CD4-positive, CD25-positive, alpha-beta regulatory T cell (primary cell): ENCODE measurements at regions not wholly inside any gene's neighbourhood (a gene's known extent, or its start where the extent isn't known, plus 50 kb on each side); places are given as distances from the start of the nearest gene placed in this dataset.

ENCODE experiments used
- ATAC-seq, 2 donors: fragments of 150-1000 bp; cut with Tn5 transposase; one replicate each; pipeline ENCODE4 v1.10.0; 2021; ENCODE audit warnings: low read depth in 2 of 2, moderate number of reproducible peaks in 2 of 2, moderate library complexity in 1 of 2
- DNase-seq, 3 donors: peaks; one replicate each; pipeline versions ENCODE4 v3.0.0 to v3.0.0-alpha.2; 2012 to 2022; ENCODE audit warnings: mixed read lengths in 1 of 3
- H3K27ac ChIP-seq: one replicate; pipeline ENCODE4 v1.7.0; 2013; ENCODE audit warnings: mild to moderate bottlenecking, low read length; ENCODE audit not compliant: insufficient read depth, poor library complexity, severe bottlenecking
- H3K27me3 ChIP-seq: one replicate; pipeline ENCODE4 v1.7.0; 2013; ENCODE audit warnings: low read length; ENCODE audit not compliant: control insufficient read depth, insufficient read depth
- H3K36me3 ChIP-seq: one replicate; pipeline ENCODE4 v1.7.0; 2013; ENCODE audit warnings: mild to moderate bottlenecking, low read length, moderate library complexity; ENCODE audit not compliant: control insufficient read depth, insufficient read depth
- H3K4me1 ChIP-seq: 2 replicates; pipeline ENCODE4 v1.7.0; 2013; ENCODE audit warnings: mild to moderate bottlenecking, low read length; ENCODE audit not compliant: insufficient read depth, control insufficient read depth, poor library complexity, severe bottlenecking
- H3K4me3 ChIP-seq: one replicate; pipeline ENCODE4 v1.7.0; 2013; ENCODE audit warnings: low read depth, mild to moderate bottlenecking, low read length, moderate library complexity
- H3K9me3 ChIP-seq, 2 experiments: 1 replicate in 1 of 2; 2 replicates in 1 of 2; pipeline ENCODE4 v1.7.0; 2013; ENCODE audit warnings: low read length in 2 of 2, mild to moderate bottlenecking in 1 of 2, moderate library complexity in 1 of 2; ENCODE audit not compliant: control insufficient read depth in 2 of 2
- H3K27ac Mint-ChIP-seq, 3 donors: one replicate each; pipeline ENCODE4 v1.8.0; 2020 to 2022; ENCODE audit warnings: mild to moderate bottlenecking in 3 of 3, mixed read lengths in 3 of 3, moderate library complexity in 2 of 3
- H3K27me3 Mint-ChIP-seq: one replicate; pipeline ENCODE4 v1.8.0; 2022; ENCODE audit warnings: mild to moderate bottlenecking, mixed read lengths
- H3K36me3 Mint-ChIP-seq: one replicate; pipeline ENCODE4 v1.8.0; 2020; ENCODE audit warnings: mixed read lengths
- H3K4me1 Mint-ChIP-seq, 4 donors: one replicate each; pipeline ENCODE4 v1.8.0; 2020 to 2022; ENCODE audit warnings: mixed read lengths in 4 of 4, mild to moderate bottlenecking in 1 of 4
- H3K4me3 Mint-ChIP-seq, 4 donors: one replicate each; pipeline ENCODE4 v1.8.0; 2020 to 2022; ENCODE audit warnings: mild to moderate bottlenecking in 4 of 4, mixed read lengths in 4 of 4, moderate library complexity in 3 of 4
- H3K9me3 Mint-ChIP-seq, 7 donors: one replicate each; pipeline ENCODE4 v1.8.0; 2020 to 2022; ENCODE audit warnings: mixed read lengths in 7 of 7, mild to moderate bottlenecking in 3 of 7, moderate library complexity in 2 of 7

- H3K27ac Mint-ChIP-seq: no peak overlapping the region
- H3K4me1 Mint-ChIP-seq: no peaks in the 10 kb centered on the region
- H3K9me3 ChIP-seq: no peaks in the 10 kb centered on the region
- H3K36me3 Mint-ChIP-seq: no peaks in the 10 kb centered on the region
- H3K36me3 ChIP-seq: no peaks in the 10 kb centered on the region
- no peaks in the 10 kb centered on the region for H3K4me1 ChIP-seq
- H3K27me3 ChIP-seq: no peaks in the 10 kb centered on the region
- peaks cover 2 to 14% (median 8%) of the 10 kb centered on the region in 7 donors for H3K9me3 Mint-ChIP-seq
- H3K27ac ChIP-seq: no peak overlapping the region
- ATAC-seq (no peak), DNase-seq (no peak)
- no peak overlapping the region for H3K4me3 Mint-ChIP-seq
- no peaks in the 10 kb centered on the region for H3K27me3 Mint-ChIP-seq
- H3K4me3 ChIP-seq: no peak overlapping the region
Observed at GRCh38 chr11:91825777-91826176, 398.8 kb upstream of the FAT3 start.

GRCh38 chr11:91823252-91823830 is 401.3 kb upstream of the FAT3 start:
- H3K36me3 Mint-ChIP-seq: no peaks in the 10 kb centered on the region

GRCh38 chr11:91822805-91823204 is 401.8 kb upstream of the FAT3 start:
- Histone ChIP-seq H3K27me3 (no peaks in the 10 kb centered on the region), H3K4me1 (no peaks in the 10 kb centered on the region), H3K4me3 (no peak overlapping the region), H3K27ac (no peak overlapping the region), H3K36me3 (no peaks in the 10 kb centered on the region), H3K9me3 (no peaks in the 10 kb centered on the region)
- Mint-ChIP-seq H3K4me3 (no peak overlapping the region), H3K4me1 (no peaks in the 10 kb centered on the region), H3K27me3 (no peaks in the 10 kb centered on the region), H3K27ac (no peak overlapping the region), H3K36me3 (no peaks in the 10 kb centered on the region), H3K9me3 (peaks cover 0 to 10% (median 9%) of the 10 kb centered on the region in 7 donors)
- ATAC-seq: no peak
- DNase-seq: no peak

More at GRCh38 chr11:91823252-91823830, 401.3 kb upstream of the FAT3 start:
- ATAC-seq (no peak), DNase-seq (no peak)
- Histone ChIP-seq H3K27me3 (no peaks in the 10 kb centered on the region), H3K4me1 (no peaks in the 10 kb centered on the region), H3K36me3 (no peaks in the 10 kb centered on the region), H3K27ac (no peak overlapping the region), H3K9me3 (no peaks in the 10 kb centered on the region), H3K4me3 (no peak overlapping the region)
- H3K4me3 Mint-ChIP-seq: no peak overlapping the region
- no peak overlapping the region for H3K27ac Mint-ChIP-seq
- H3K4me1 Mint-ChIP-seq: no peaks in the 10 kb centered on the region
- no peaks in the 10 kb centered on the region for H3K27me3 Mint-ChIP-seq
- H3K9me3 Mint-ChIP-seq: peaks cover 0 to 12% (median 9%) of the 10 kb centered on the region in 7 donors

GRCh38 chr11:91820709-91821108 is 403.9 kb upstream of the FAT3 start:
- DNase-seq: no peak
- H3K9me3 Mint-ChIP-seq: peaks cover 0 to 13% (median 9%) of the 10 kb centered on the region in 7 donors
- H3K36me3 Mint-ChIP-seq: no peaks in the 10 kb centered on the region
- Histone ChIP-seq H3K4me3 (no peak overlapping the region), H3K36me3 (no peaks in the 10 kb centered on the region), H3K9me3 (no peaks in the 10 kb centered on the region), H3K4me1 (no peaks in the 10 kb centered on the region), H3K27ac (no peak overlapping the region), H3K27me3 (no peaks in the 10 kb centered on the region)
- H3K27ac Mint-ChIP-seq: no peak overlapping the region
- ATAC-seq: no peak
- H3K4me3 Mint-ChIP-seq: no peak overlapping the region
- no peaks in the 10 kb centered on the region for H3K27me3 Mint-ChIP-seq
- no peaks in the 10 kb centered on the region for H3K4me1 Mint-ChIP-seq

- peaks cover 0 to 9% (median 6%) of the 10 kb centered on the region in 7 donors for H3K9me3 Mint-ChIP-seq
- no peaks in the 10 kb centered on the region for H3K27me3 Mint-ChIP-seq
- H3K36me3 Mint-ChIP-seq: no peaks in the 10 kb centered on the region
- no peaks in the 10 kb centered on the region for H3K36me3 ChIP-seq
- no peaks in the 10 kb centered on the region for H3K4me1 Mint-ChIP-seq
- DNase-seq (no peak), ATAC-seq (no peak)
- no peak overlapping the region for H3K27ac ChIP-seq
- H3K4me3 Mint-ChIP-seq: no peak overlapping the region
- H3K4me1 ChIP-seq: no peaks in the 10 kb centered on the region
- no peak overlapping the region for H3K27ac Mint-ChIP-seq
- H3K9me3 ChIP-seq: no peaks in the 10 kb centered on the region
- no peaks in the 10 kb centered on the region for H3K27me3 ChIP-seq
- H3K4me3 ChIP-seq: no peak overlapping the region
Observed at GRCh38 chr11:91819777-91820176, 404.8 kb upstream of the FAT3 start.

- ATAC-seq (no peak), DNase-seq (no peak)
- Histone ChIP-seq H3K4me3 (no peak overlapping the region), H3K36me3 (no peaks in the 10 kb centered on the region), H3K27me3 (no peaks in the 10 kb centered on the region), H3K9me3 (no peaks in the 10 kb centered on the region), H3K4me1 (no peaks in the 10 kb centered on the region), H3K27ac (no peak overlapping the region)
- Mint-ChIP-seq H3K4me3 (no peak overlapping the region), H3K9me3 (peaks cover 2 to 9% (median 5%) of the 10 kb centered on the region in 7 donors), H3K27me3 (no peaks in the 10 kb centered on the region), H3K27ac (no peak overlapping the region), H3K36me3 (no peaks in the 10 kb centered on the region), H3K4me1 (no peaks in the 10 kb centered on the region)
Observed at GRCh38 chr11:91819195-91819594, 405.4 kb upstream of the FAT3 start.

GRCh38 chr11:91817996-91818395 is 406.6 kb upstream of the FAT3 start:
- Mint-ChIP-seq H3K4me1 (no peaks in the 10 kb centered on the region), H3K27ac (no peak overlapping the region), H3K27me3 (no peaks in the 10 kb centered on the region), H3K4me3 (no peak overlapping the region), H3K9me3 (peaks cover 2 to 9% (median 5%) of the 10 kb centered on the region in 7 donors), H3K36me3 (no peaks in the 10 kb centered on the region)
- no peak for DNase-seq
- Histone ChIP-seq H3K36me3 (no peaks in the 10 kb centered on the region), H3K9me3 (no peaks in the 10 kb centered on the region), H3K4me1 (no peaks in the 10 kb centered on the region), H3K27me3 (no peaks in the 10 kb centered on the region), H3K4me3 (no peak overlapping the region), H3K27ac (no peak overlapping the region)
- no peak for ATAC-seq

- ATAC-seq (no peak), DNase-seq (no peak)
- H3K4me1 ChIP-seq: no peaks in the 10 kb centered on the region
- H3K4me3 ChIP-seq: no peak overlapping the region
- Mint-ChIP-seq H3K27me3 (no peaks in the 10 kb centered on the region), H3K4me1 (no peaks in the 10 kb centered on the region), H3K4me3 (no peak overlapping the region), H3K36me3 (no peaks in the 10 kb centered on the region), H3K27ac (no peak overlapping the region), H3K9me3 (peaks cover 0 to 15% (median 4%) of the 10 kb centered on the region in 7 donors)
- peaks cover 2 to 5% of the 10 kb centered on the region in 2 experiments for H3K9me3 ChIP-seq
- H3K27me3 ChIP-seq: no peaks in the 10 kb centered on the region
- no peaks in the 10 kb centered on the region for H3K36me3 ChIP-seq
- no peak overlapping the region for H3K27ac ChIP-seq
Observed at GRCh38 chr11:91813263-91813662, 411.4 kb upstream of the FAT3 start.
